ENCODE measurements at regions not wholly inside any gene's neighbourhood (a gene's known extent, or its start where the extent isn't known, plus 50 kb on each side); places are given as distances from the start of the nearest gene placed in this dataset.

DNA sequence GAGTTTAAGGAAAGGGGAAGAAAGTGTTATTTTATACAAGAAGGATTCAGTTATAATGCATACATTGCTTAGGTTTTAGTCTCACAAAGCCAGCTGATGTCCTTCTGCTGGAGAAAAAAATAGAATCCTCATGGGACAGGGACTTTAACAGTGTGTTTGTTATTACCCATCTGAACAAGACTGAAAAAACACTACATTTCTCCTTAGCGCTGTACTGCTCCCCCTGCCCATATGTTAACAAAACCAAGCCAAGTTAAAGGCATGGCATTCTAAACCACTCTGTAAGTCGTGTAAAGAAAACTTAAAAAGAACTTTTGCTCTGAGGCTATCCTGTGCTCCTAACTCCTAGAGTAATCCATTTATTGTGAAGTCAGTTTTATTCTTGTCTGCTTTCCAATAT is 102.6 kb upstream of the NYAP2 start:
- 68 to 72% methylated on average over 2 of the region's 2 CpGs for WGBS, 2 donors
- TF ChIP-seq POLR2A (IDR thresholded peaks at IDR 0.05), result no peak
- TF ChIP-seq, protein P1, sequence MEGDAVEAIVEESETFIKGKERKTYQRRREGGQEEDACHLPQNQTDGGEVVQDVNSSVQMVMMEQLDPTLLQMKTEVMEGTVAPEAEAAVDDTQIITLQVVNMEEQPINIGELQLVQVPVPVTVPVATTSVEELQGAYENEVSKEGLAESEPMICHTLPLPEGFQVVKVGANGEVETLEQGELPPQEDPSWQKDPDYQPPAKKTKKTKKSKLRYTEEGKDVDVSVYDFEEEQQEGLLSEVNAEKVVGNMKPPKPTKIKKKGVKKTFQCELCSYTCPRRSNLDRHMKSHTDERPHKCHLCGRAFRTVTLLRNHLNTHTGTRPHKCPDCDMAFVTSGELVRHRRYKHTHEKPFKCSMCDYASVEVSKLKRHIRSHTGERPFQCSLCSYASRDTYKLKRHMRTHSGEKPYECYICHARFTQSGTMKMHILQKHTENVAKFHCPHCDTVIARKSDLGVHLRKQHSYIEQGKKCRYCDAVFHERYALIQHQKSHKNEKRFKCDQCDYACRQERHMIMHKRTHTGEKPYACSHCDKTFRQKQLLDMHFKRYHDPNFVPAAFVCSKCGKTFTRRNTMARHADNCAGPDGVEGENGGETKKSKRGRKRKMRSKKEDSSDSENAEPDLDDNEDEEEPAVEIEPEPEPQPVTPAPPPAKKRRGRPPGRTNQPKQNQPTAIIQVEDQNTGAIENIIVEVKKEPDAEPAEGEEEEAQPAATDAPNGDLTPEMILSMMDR (IDR thresholded peaks at IDR 0.05), result no peak
- Histone ChIP-seq H3K36me3 (ENCODE audit: low read depth, missing control alignments) (no peaks in the 10 kb centered on the region), H3K27me3 (no peaks in the 10 kb centered on the region), H3K27ac (no peak overlapping the region), H3K4me1 (no peaks in the 10 kb centered on the region), H3K9me3 (no peaks in the 10 kb centered on the region), H3K4me3 (no peak overlapping the region)
- no peak for DNase-seq
- intact Hi-C loops (cut with DNase I; ENCODE audit: low total_unique reads), result no loop called here

DNA sequence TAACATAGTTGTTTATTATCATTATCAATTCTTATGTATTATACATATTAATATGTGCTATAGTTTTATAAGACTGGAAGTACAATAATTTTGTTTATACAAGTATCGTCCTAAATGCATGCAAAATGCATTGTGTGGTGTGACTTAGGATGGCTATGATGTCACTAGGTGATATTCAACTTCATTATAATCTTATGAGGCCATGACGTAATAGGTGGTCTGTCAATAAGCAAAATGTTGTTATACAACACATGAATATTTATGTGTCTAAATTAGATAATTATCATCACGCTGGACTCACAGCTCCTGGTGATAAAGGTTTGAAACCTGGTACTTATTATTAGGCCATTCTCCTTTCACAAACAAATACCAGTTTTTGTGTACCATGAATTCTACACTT is 104.4 kb upstream of the NYAP2 start:
- H3K27ac ChIP-seq, result no peak overlapping the region
- H3K9me3 ChIP-seq, result no peaks in the 10 kb centered on the region
- H3K27me3 ChIP-seq, result no peaks in the 10 kb centered on the region
- no peaks in the 10 kb centered on the region for H3K4me1 ChIP-seq
- 82 to 92% methylated on average over 3 of the region's 3 CpGs for WGBS, 2 donors
- intact Hi-C loops (cut with DNase I; ENCODE audit: low total_unique reads), result no loop called here
- DNase-seq, result no peak
- no peak overlapping the region for H3K4me3 ChIP-seq
- H3K36me3 ChIP-seq (ENCODE audit: low read depth, missing control alignments), result no peaks in the 10 kb centered on the region
- TF ChIP-seq, protein P1 (IDR thresholded peaks at IDR 0.05), result no peak
- no peak for TF ChIP-seq POLR2A (IDR thresholded peaks at IDR 0.05)

DNA sequence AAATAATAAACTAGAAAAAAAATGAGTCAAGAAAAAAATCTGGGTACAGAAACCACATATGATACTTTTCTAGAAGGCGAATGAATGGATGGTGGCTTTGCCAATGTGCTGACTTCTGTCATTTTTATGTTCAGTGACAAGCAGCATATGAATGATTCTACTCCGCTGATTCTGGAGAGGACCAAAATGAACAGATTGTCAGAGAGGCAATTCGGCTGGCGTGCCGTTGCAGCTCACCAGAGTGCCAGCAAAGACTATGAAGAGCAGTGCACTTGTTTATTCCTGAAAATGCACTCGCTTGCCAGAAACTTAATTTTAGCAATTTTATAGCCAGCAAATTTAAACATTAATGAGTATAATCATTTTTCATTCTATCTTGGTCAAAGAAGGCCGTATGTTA is 105.9 kb upstream of the NYAP2 start:
- Histone ChIP-seq H3K4me3 (no peak overlapping the region), H3K4me1 (no peaks in the 10 kb centered on the region), H3K36me3 (ENCODE audit: low read depth, missing control alignments) (no peaks in the 10 kb centered on the region), H3K27me3 (no peaks in the 10 kb centered on the region), H3K9me3 (no peaks in the 10 kb centered on the region), H3K27ac (no peak overlapping the region)
- WGBS, 2 donors, result 85 to 91% methylated on average over 7 of the region's 7 CpGs
- intact Hi-C loops (cut with DNase I; ENCODE audit: low total_unique reads), result no loop called here
- TF ChIP-seq POLR2A (IDR thresholded peaks at IDR 0.05), result no peak
- TF ChIP-seq, protein P1 (IDR thresholded peaks at IDR 0.05), result no peak
- no peak for DNase-seq

DNA sequence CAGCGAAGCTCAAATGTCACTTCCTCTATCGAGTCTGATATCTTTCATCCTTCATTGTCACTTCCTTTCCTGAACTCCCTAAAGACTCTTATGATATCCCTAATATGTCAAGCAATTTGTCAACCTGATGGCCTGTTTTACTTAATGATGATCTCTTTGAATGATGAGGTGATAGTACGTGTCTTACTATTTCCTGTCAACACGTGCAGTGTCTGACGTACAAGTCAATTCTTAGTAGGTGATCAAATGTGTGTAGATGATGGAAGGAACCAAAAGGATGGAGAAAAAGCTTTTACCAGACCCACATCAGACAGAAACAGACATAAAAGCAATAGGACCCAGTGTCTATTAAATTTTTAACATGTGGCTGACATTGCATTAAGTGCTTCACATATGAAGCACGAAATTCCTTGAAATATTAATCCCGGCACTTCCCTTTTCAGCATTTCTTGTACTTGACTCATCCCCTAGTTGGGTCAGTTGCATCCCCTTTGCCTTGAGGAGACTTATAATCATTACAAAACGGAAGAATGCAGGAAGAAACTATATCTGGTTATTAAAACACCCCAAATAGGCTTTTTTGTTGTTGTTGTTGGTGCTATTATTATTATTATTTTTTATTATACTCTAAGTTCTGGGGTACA is 108.6 kb upstream of the NYAP2 start:
- no peaks in the 10 kb centered on the region for H3K9me3 ChIP-seq
- DNase-seq, result no peak
- no peaks in the 10 kb centered on the region for H3K36me3 ChIP-seq (ENCODE audit: low read depth, missing control alignments)
- WGBS, 2 donors, result 76 to 81% methylated on average over 8 of the region's 8 CpGs
- no peak overlapping the region for H3K27ac ChIP-seq
- H3K4me3 ChIP-seq, result no peak overlapping the region
- intact Hi-C loops (cut with DNase I; ENCODE audit: low total_unique reads), result no loop called here
- no peak for TF ChIP-seq POLR2A (IDR thresholded peaks at IDR 0.05)
- TF ChIP-seq, protein P1 (IDR thresholded peaks at IDR 0.05), result no peak
- no peaks in the 10 kb centered on the region for H3K4me1 ChIP-seq
- no peaks in the 10 kb centered on the region for H3K27me3 ChIP-seq

DNA sequence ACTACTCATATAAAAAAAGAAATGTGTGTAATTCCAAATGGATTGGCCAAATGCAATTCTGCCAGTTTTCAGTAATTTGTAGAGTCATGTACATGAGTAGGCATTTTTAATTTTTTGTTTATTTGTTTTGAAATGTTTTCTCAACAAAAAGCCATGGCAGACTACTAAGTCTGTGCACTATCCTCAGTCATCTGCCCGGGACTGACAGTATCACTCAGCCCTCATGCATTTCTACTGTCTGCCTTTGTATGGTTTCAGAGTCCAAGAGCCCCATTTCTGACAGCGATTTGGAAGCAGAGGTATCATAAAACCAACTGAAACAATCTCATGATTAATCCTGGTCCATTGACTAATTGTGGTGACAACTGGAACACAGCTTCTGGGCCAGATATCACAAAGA is 109.9 kb upstream of the NYAP2 start:
- no peaks in the 10 kb centered on the region for H3K36me3 ChIP-seq (ENCODE audit: low read depth, missing control alignments)
- no peaks in the 10 kb centered on the region for H3K4me1 ChIP-seq
- intact Hi-C loops (cut with DNase I; ENCODE audit: low total_unique reads), result no loop called here
- H3K9me3 ChIP-seq, result no peaks in the 10 kb centered on the region
- H3K27me3 ChIP-seq, result no peaks in the 10 kb centered on the region
- DNase-seq, result no peak
- no peak overlapping the region for H3K4me3 ChIP-seq
- TF ChIP-seq, protein P1 (IDR thresholded peaks at IDR 0.05), result no peak
- no peak for TF ChIP-seq POLR2A (IDR thresholded peaks at IDR 0.05)
- 86 to 92% methylated on average over 2 of the region's 2 CpGs for WGBS, 2 donors
- no peak overlapping the region for H3K27ac ChIP-seq

Measured in testis (tissue), 2 donors.